ENCODE measurements at regions not wholly inside any gene's neighbourhood (a gene's known extent, or its start where the extent isn't known, plus 50 kb on each side); places are given as distances from the start of the nearest gene placed in this dataset.

DNA sequence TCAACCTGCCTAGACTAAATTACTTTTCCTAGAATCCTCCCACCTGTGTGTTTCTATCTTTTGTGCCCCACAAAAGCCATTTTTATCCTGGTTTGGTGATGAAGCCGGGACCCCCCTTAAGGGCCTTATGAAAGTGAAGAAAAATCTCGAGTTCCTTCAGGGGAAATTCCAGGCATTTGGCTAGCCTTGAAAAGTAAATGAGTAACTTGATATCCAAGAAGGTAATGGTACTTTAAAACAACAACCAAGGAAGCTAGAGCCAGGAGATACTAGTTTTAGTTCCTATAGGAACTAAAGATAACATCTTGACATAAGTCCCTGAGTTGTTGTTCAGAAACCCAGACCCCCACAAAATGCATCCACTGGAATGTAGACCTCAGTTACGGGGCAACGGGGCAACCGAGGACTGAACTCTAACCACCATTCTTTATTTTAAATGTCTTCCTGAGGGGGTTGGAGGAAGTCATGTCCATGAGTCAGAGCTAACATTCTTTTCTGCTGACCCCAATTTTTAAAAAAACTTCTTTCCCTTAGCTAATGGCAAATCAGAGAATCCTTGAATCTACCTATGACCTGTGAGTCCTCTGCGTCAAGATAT, 73.9 kb downstream of the VCX3A start:
- Histone ChIP-seq H2AFZ (ENCODE audit: low read depth) (no peak overlapping the region), H3F3A (replicated peaks; ENCODE audit: insufficient read depth) (no peaks in the 10 kb centered on the region), H3K4me2 (no peak overlapping the region), H3K27ac (ENCODE audit: low read depth in 2 of 2, low read length in 1 of 2) (no peak overlapping the region), H3K9ac (no peak overlapping the region), H3K36me3 (replicated peaks in 1 of 2; ENCODE audit: control insufficient read depth in 1 of 2, insufficient read depth in 2 of 2, low read length in 1 of 2) (no peaks in the 10 kb centered on the region), H3K4me3 (ENCODE audit: low read depth in 2 of 2, low read length in 1 of 2) (no peak overlapping the region), H3K79me2 (ENCODE audit: insufficient read depth) (no peaks in the 10 kb centered on the region), H3K4me1 (ENCODE audit: control insufficient read depth in 1 of 2, insufficient read depth in 2 of 2, low read depth in 1 of 2, low read length in 1 of 2) (no peaks in the 10 kb centered on the region), H3K9me3 (no peaks in the 10 kb centered on the region), H3K9me2 (no peaks in the 10 kb centered on the region), H4K20me1 (ENCODE audit: insufficient read depth) (no peaks in the 10 kb centered on the region), H3K27me3 (ENCODE audit: insufficient read depth) (no peaks in the 10 kb centered on the region)
- TF ChIP-seq FOSL2 (IDR thresholded peaks at IDR 0.05; ENCODE audit: borderline replicate concordance, low read depth) (no peak), EZH2phosphoT487 (IDR thresholded peaks at IDR 0.05; ENCODE audit: borderline replicate concordance, low read depth) (no peak), NRF1 (IDR thresholded peaks at IDR 0.05; ENCODE audit: low read depth, low read length) (no peak), SMC3 (IDR thresholded peaks at IDR 0.05; ENCODE audit: low read depth, low read length) (no peak), ELF1 (IDR thresholded peaks at IDR 0.05) (no peak), TAF1 (IDR thresholded peaks at IDR 0.05; ENCODE audit: borderline replicate concordance, low read depth, low read length) (no peak), USF1 (IDR thresholded peaks at IDR 0.05; ENCODE audit: borderline replicate concordance, low read depth) (no peak), TEAD4 (IDR thresholded peaks at IDR 0.05; ENCODE audit: borderline replicate concordance, insufficient read depth) (no peak), RCOR1 (IDR thresholded peaks at IDR 0.05; ENCODE audit: low read length) (no peak), EP300 (IDR thresholded peaks at IDR 0.05; ENCODE audit: borderline replicate concordance in 1 of 2, low read depth in 1 of 2, low read length in 1 of 2) (no peak), JUND (IDR thresholded peaks at IDR 0.05) (no peak), MXI1 (IDR thresholded peaks at IDR 0.05; ENCODE audit: low read depth, low read length) (no peak), MEF2A (IDR thresholded peaks at IDR 0.05; ENCODE audit: borderline replicate concordance, low read depth) (no peak), GATA2 (CRISPR knock-in tag; IDR thresholded peaks at IDR 0.05) (no peak), ZBTB33 (IDR thresholded peaks at IDR 0.05; ENCODE audit: borderline replicate concordance, low read depth) (no peak)
- TF ChIP-seq, protein P1, sequence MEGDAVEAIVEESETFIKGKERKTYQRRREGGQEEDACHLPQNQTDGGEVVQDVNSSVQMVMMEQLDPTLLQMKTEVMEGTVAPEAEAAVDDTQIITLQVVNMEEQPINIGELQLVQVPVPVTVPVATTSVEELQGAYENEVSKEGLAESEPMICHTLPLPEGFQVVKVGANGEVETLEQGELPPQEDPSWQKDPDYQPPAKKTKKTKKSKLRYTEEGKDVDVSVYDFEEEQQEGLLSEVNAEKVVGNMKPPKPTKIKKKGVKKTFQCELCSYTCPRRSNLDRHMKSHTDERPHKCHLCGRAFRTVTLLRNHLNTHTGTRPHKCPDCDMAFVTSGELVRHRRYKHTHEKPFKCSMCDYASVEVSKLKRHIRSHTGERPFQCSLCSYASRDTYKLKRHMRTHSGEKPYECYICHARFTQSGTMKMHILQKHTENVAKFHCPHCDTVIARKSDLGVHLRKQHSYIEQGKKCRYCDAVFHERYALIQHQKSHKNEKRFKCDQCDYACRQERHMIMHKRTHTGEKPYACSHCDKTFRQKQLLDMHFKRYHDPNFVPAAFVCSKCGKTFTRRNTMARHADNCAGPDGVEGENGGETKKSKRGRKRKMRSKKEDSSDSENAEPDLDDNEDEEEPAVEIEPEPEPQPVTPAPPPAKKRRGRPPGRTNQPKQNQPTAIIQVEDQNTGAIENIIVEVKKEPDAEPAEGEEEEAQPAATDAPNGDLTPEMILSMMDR (IDR thresholded peaks at IDR 0.05): no peak
- TF ChIP-seq, protein P2, sequence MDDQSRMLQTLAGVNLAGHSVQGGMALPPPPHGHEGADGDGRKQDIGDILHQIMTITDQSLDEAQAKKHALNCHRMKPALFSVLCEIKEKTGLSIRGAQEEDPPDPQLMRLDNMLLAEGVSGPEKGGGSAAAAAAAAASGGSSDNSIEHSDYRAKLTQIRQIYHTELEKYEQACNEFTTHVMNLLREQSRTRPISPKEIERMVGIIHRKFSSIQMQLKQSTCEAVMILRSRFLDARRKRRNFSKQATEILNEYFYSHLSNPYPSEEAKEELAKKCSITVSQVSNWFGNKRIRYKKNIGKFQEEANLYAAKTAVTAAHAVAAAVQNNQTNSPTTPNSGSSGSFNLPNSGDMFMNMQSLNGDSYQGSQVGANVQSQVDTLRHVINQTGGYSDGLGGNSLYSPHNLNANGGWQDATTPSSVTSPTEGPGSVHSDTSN (IDR thresholded peaks at IDR 0.05): no peak
- ChIA-PET POLR2A (no interaction called here), CTCF (no interaction called here)
- 14% methylated on average over 6 of the region's 6 CpGs for WGBS (ENCODE audit: low lambda C conversion rate)
- no peak for DNase-seq
